AG09319 (cell line): ENCODE measurements at regions not wholly inside any gene's neighbourhood (a gene's known extent, or its start where the extent isn't known, plus 50 kb on each side); places are given as distances from the start of the nearest gene placed in this dataset.

ENCODE experiments used
- DNase-seq: peaks from one replicate; pipeline ENCODE4 v3.0.0-alpha.2; 2010; ENCODE audit warnings: low read depth; ENCODE audit errors: extremely low read depth
- CTCF ChIP-seq: IDR thresholded peaks from 2 replicates; pipeline ENCODE4 v1.5.1; 2011; ENCODE audit warnings: low read depth, mild to moderate bottlenecking, inconsistent platforms, low read length, moderate library complexity

GRCh38 chr20:1830240-1830639 lies 65.0 kb upstream of the SIRPA start:
- TF ChIP-seq CTCF, result no peak
- DNase-seq, result peak; percentile 76

- no peak for TF ChIP-seq CTCF
- no peak for DNase-seq
Measured at GRCh38 chr20:1829531-1829930, 65.7 kb upstream of the SIRPA start.

- no peak for DNase-seq
- no peak for TF ChIP-seq CTCF
Measured at GRCh38 chr20:1828786-1829131, 66.4 kb upstream of the SIRPA start.

GRCh38 chr20:1827974-1828785 lies 67.0 kb upstream of the SIRPA start:
- no peak for DNase-seq
- no peak for TF ChIP-seq CTCF

GRCh38 chr20:1827510-1827973 lies 67.7 kb upstream of the SIRPA start:
- no peak for TF ChIP-seq CTCF
- no peak for DNase-seq

GRCh38 chr20:1825938-1826445 lies 69.2 kb upstream of the SIRPA start:
- no peak for TF ChIP-seq CTCF
- no peak for DNase-seq

- DNase-seq, result no peak
- no peak for TF ChIP-seq CTCF
Measured at GRCh38 chr20:1825507-1825906, 69.7 kb upstream of the SIRPA start.
